Muscle layer of colon (tissue), 2 donors: ENCODE measurements at regions not wholly inside any gene's neighbourhood (a gene's known extent, or its start where the extent isn't known, plus 50 kb on each side); places are given as distances from the start of the nearest gene placed in this dataset.
"Not testable (repeated sequence)": the region's sequence is repeated elsewhere in the genome, so short reads cannot be mapped to it uniquely, and the experiment has no call there.

ENCODE experiments used
- H3K27ac ChIP-seq: one replicate; pipeline ENCODE4 v1.7.0; 2013; ENCODE audit warnings: low read depth, mild to moderate bottlenecking, low read length, moderate library complexity
- H3K27me3 ChIP-seq, 2 donors: one replicate each; pipeline ENCODE4 v1.7.0; 2013; ENCODE audit warnings: low read length in 2 of 2, mild to moderate bottlenecking in 2 of 2; ENCODE audit not compliant: insufficient read depth in 2 of 2, control insufficient read depth in 1 of 2
- H3K36me3 ChIP-seq: one replicate; pipeline ENCODE4 v1.7.0; 2013; ENCODE audit warnings: mild to moderate bottlenecking, low read length; ENCODE audit not compliant: insufficient read depth
- H3K4me1 ChIP-seq: one replicate; pipeline ENCODE4 v1.7.0; 2013; ENCODE audit warnings: mild to moderate bottlenecking, low read length; ENCODE audit not compliant: insufficient read depth
- H3K4me3 ChIP-seq, 2 donors: one replicate each; pipeline ENCODE4 v1.7.0; 2013; ENCODE audit warnings: low read length in 2 of 2, low read depth in 1 of 2, mild to moderate bottlenecking in 1 of 2, moderate library complexity in 1 of 2
- H3K9ac ChIP-seq: one replicate; pipeline ENCODE4 v1.7.0; 2013; ENCODE audit warnings: low read length
- H3K9me3 ChIP-seq: one replicate; pipeline ENCODE4 v1.7.0; 2013; ENCODE audit warnings: mild to moderate bottlenecking, low read length
- donor health status: abdominal sarcoma.
- donor health status: Adenocarcinoma of cecum.

GRCh38 chr3:144984481-144984880 is 1012.9 kb downstream of the DIPK2A start:
- not testable (repeated sequence) for H3K27ac ChIP-seq, H3K9me3 ChIP-seq, H3K9ac ChIP-seq, H3K4me3 ChIP-seq, H3K4me1 ChIP-seq, H3K36me3 ChIP-seq, H3K27me3 ChIP-seq

DNA sequence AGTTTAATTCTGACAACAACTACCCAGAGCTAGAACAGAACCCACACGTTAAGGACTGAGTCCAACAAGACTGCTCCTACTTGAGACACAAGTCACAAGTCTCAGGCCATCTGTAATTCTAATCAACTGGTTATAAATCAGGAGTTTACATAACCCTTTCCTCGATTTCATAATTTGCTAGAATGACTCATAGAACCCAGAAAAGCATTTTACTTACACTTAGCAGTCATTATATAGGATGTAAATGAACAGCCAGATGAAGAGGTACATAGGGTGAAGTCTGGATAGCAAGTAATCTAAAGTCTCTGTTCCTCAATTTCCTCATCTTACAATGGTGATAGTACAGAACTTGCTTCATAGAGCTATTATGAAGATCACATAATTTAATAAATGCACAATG is 1018.2 kb downstream of the DIPK2A start:
- no peak overlapping the region for H3K4me3 ChIP-seq
- H3K9ac ChIP-seq: no peak overlapping the region
- no peaks in the 10 kb centered on the region for H3K4me1 ChIP-seq
- H3K27me3 ChIP-seq: no peaks in the 10 kb centered on the region
- no peaks in the 10 kb centered on the region for H3K9me3 ChIP-seq
- no peak overlapping the region for H3K27ac ChIP-seq
- H3K36me3 ChIP-seq: no peaks in the 10 kb centered on the region

GRCh38 chr3:144995856-144996255 is 1024.2 kb downstream of the DIPK2A start:
- no peak overlapping the region for H3K9ac ChIP-seq
- H3K36me3 ChIP-seq: no peaks in the 10 kb centered on the region
- H3K4me3 ChIP-seq: no peak overlapping the region
- no peaks in the 10 kb centered on the region for H3K9me3 ChIP-seq
- H3K4me1 ChIP-seq: no peaks in the 10 kb centered on the region
- no peaks in the 10 kb centered on the region for H3K27me3 ChIP-seq
- no peak overlapping the region for H3K27ac ChIP-seq

DNA sequence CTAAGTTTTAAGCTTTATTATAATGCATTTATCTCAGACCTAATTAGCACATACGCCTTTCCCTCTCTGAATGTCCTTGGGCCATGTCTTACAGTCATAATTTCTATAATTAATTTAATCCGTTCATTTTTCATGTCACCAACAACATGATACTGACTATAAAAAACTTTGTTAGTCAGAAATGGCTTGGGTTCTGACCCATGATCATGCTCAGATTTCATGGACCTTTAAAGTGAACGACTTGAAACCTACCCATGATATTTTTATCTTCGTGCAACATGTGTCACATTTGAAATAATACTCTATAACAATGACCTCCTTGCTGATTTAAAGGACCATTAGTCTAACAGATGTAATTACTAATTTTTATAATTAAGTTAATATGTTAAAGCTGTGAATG is 1033.8 kb downstream of the DIPK2A start:
- Histone ChIP-seq H3K27ac (no peak overlapping the region), H3K4me1 (no peaks in the 10 kb centered on the region), H3K4me3 (no peak overlapping the region), H3K27me3 (no peaks in the 10 kb centered on the region), H3K36me3 (no peaks in the 10 kb centered on the region), H3K9me3 (no peaks in the 10 kb centered on the region), H3K9ac (no peak overlapping the region)

DNA sequence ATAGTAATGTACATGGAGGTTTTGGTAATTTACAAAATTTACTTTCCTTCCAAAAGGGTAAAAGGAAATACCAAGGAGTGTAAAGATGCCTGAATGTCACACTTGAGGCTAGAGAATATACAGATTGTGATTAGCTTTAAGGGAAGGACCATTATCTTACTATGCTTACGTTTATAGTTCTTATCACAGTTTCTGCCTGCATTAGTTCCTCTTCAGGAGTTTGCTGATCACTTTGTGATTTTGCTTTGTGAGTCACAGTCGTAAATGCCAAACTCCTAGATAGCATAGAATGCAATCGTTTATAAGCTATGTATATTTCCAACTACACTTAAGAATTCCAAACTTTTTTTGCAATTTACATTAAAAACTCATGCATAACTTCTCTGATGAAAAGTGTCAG is 1034.6 kb downstream of the DIPK2A start:
- no peak overlapping the region for H3K9ac ChIP-seq
- H3K9me3 ChIP-seq: no peaks in the 10 kb centered on the region
- H3K27me3 ChIP-seq: no peaks in the 10 kb centered on the region
- H3K27ac ChIP-seq: no peak overlapping the region
- H3K4me1 ChIP-seq: no peaks in the 10 kb centered on the region
- no peaks in the 10 kb centered on the region for H3K36me3 ChIP-seq
- no peak overlapping the region for H3K4me3 ChIP-seq

- Histone ChIP-seq H3K27ac (no peak overlapping the region), H3K27me3 (no peaks in the 10 kb centered on the region), H3K9ac (no peak overlapping the region), H3K4me1 (no peaks in the 10 kb centered on the region), H3K4me3 (no peak overlapping the region), H3K36me3 (no peaks in the 10 kb centered on the region), H3K9me3 (no peaks in the 10 kb centered on the region)
Observed at GRCh38 chr3:145013931-145014330, 1042.3 kb downstream of the DIPK2A start.

GRCh38 chr3:145015253-145015652 is 1043.6 kb downstream of the DIPK2A start:
- Histone ChIP-seq H3K4me3 (no peak overlapping the region), H3K4me1 (no peaks in the 10 kb centered on the region), H3K27ac (no peak overlapping the region), H3K9me3 (no peaks in the 10 kb centered on the region), H3K36me3 (no peaks in the 10 kb centered on the region), H3K9ac (no peak overlapping the region), H3K27me3 (no peaks in the 10 kb centered on the region)

DNA sequence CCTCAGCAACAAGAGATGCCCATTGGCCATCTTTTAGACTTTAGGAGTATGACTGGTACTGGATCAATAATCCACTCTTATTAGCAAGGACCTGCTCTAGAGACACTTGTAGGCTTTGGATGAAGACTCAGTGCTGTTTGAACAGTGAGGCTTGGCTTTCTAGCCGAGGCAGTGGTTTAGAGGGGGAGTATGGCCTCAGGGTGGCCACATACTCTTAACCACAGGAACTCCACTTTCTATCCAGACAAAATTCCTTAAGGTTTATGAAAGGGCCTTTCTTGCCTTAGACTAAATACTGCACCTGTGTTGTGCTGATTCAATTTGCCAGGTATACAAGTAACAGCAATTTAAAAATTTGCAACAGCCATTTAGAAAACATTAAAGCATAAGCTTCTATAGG is 1046.3 kb downstream of the DIPK2A start:
- Histone ChIP-seq H3K27me3 (no peaks in the 10 kb centered on the region), H3K4me3 (no peak overlapping the region), H3K36me3 (no peaks in the 10 kb centered on the region), H3K27ac (no peak overlapping the region), H3K9ac (no peak overlapping the region), H3K4me1 (no peaks in the 10 kb centered on the region), H3K9me3 (no peaks in the 10 kb centered on the region)

GRCh38 chr3:145022447-145022846 is 1050.8 kb downstream of the DIPK2A start:
- no peak overlapping the region for H3K4me3 ChIP-seq

DNA sequence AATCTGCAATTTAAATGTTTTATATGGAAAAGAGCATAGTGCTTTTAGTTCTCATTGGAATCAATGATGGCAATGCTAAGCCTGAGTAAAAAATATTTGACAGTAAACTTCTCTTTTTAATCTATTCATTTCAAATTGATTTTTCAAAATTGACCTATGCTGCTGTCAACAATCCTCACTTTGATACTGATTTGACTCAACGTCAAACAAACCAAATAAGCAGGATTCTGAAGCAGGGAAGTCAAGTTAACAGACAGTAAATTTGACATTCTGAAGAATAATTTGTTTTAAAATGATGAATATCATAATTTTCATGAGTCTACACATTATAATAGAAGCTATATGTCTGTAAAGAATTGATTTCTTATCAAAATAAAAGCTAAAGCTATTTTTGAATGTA is 1053.1 kb downstream of the DIPK2A start:
- Histone ChIP-seq H3K9ac (no peak overlapping the region), H3K27ac (no peak overlapping the region), H3K4me1 (no peaks in the 10 kb centered on the region), H3K27me3 (no peaks in the 10 kb centered on the region), H3K36me3 (no peaks in the 10 kb centered on the region), H3K9me3 (no peaks in the 10 kb centered on the region), H3K4me3 (no peak overlapping the region)

More at GRCh38 chr3:145022447-145022846, 1050.8 kb downstream of the DIPK2A start:
- Histone ChIP-seq H3K27ac (no peak overlapping the region), H3K9ac (no peak overlapping the region), H3K9me3 (no peaks in the 10 kb centered on the region), H3K27me3 (no peaks in the 10 kb centered on the region), H3K36me3 (no peaks in the 10 kb centered on the region), H3K4me1 (no peaks in the 10 kb centered on the region)

DNA sequence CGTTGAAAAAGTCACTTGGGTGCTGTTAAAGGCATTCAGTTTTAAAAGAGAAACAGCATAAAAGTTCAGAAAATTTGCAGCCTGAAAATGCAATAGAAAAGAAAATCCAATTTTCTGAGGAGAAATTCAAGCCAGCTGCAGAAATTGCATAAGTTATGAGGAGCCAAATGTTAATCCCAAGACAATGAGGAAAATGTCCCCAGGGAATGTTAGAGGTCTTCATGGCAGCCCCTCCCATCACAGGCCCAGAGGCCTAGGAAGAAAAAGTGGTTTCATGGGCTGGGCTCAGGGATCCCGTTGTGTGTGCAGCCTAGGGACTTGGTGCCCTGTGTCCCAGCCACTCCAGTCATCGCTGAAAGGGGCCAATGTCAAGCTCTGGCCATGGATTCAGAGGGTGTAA is 1055.6 kb downstream of the DIPK2A start:
- not testable (repeated sequence) for H3K27me3 ChIP-seq, H3K4me3 ChIP-seq, H3K9me3 ChIP-seq, H3K9ac ChIP-seq, H3K4me1 ChIP-seq, H3K36me3 ChIP-seq, H3K27ac ChIP-seq

GRCh38 chr3:145032791-145033190 is 1061.2 kb downstream of the DIPK2A start:
- no peaks in the 10 kb centered on the region for H3K36me3 ChIP-seq
- H3K9me3 ChIP-seq: no peaks in the 10 kb centered on the region
- no peaks in the 10 kb centered on the region for H3K27me3 ChIP-seq
- no peaks in the 10 kb centered on the region for H3K4me1 ChIP-seq
- no peak overlapping the region for H3K4me3 ChIP-seq
- H3K9ac ChIP-seq: no peak overlapping the region
- no peak overlapping the region for H3K27ac ChIP-seq
